IMR-90 (cell line): ENCODE measurements at regions not wholly inside any gene's neighbourhood (a gene's known extent, or its start where the extent isn't known, plus 50 kb on each side); places are given as distances from the start of the nearest gene placed in this dataset.

Source experiments
- BHLHE40 ChIP-seq: fragments of 150-350 bp; IDR thresholded peaks from 2 replicates; pipeline ENCODE4 v1.6.1; 2016; ENCODE audit warnings: mild to moderate bottlenecking, low read depth, low read length
- CEBPB ChIP-seq: IDR thresholded peaks from 2 replicates; pipeline ENCODE4 v1.6.1; 2012; ENCODE audit warnings: low read depth, low read length, improper control_type of control experiment
- CHD1 ChIP-seq: IDR thresholded peaks from 2 replicates; pipeline ENCODE4 v1.6.1; 2012; ENCODE audit warnings: low read depth, low read length, improper control_type of control experiment
- CTCF ChIP-seq: conservative IDR thresholded peaks from 2 replicates; pipeline ENCODE4 v1.5.1; 2012; ENCODE audit warnings: mild to moderate bottlenecking, low read depth, low read length, improper control_type of control experiment
- ELK1 ChIP-seq: fragments of 150-350 bp; IDR thresholded peaks from 2 replicates; pipeline ENCODE4 v1.6.1; 2016; ENCODE audit warnings: low read depth, mild to moderate bottlenecking, low read length, moderate library complexity, borderline replicate concordance
- MAFK ChIP-seq: IDR thresholded peaks from 2 replicates; pipeline ENCODE4 v1.6.1; 2012; ENCODE audit warnings: low read depth, low read length, improper control_type of control experiment
- MAZ ChIP-seq: IDR thresholded peaks from 2 replicates; pipeline ENCODE4 v1.6.1; 2012; ENCODE audit warnings: low read depth, mild to moderate bottlenecking, low read length, improper control_type of control experiment, moderate library complexity, borderline replicate concordance
- MXI1 ChIP-seq: IDR thresholded peaks from 2 replicates; pipeline ENCODE4 v1.6.1; 2012; ENCODE audit warnings: low read depth, mild to moderate bottlenecking, low read length, moderate library complexity, borderline replicate concordance
- NFE2L2 ChIP-seq: fragments of 150-350 bp; IDR thresholded peaks from 2 replicates; pipeline ENCODE4 v1.6.1; 2016; ENCODE audit warnings: low read depth, mild to moderate bottlenecking, low read length
- POLR2A ChIP-seq: IDR thresholded peaks from 2 replicates; pipeline ENCODE4 v1.6.1; 2012; ENCODE audit warnings: mild to moderate bottlenecking, low read depth, low read length
- RCOR1 ChIP-seq: IDR thresholded peaks from 2 replicates; pipeline ENCODE4 v1.6.1; 2012; ENCODE audit warnings: mild to moderate bottlenecking, low read length, improper control_type of control experiment; ENCODE audit not compliant: insufficient replicate concordance
- RFX5 ChIP-seq: IDR thresholded peaks from 2 replicates; pipeline ENCODE4 v1.8.0; 2012; ENCODE audit warnings: low read depth, mild to moderate bottlenecking, low read length, moderate library complexity
- SMC3 ChIP-seq: fragments of 150-350 bp; IDR thresholded peaks from 2 replicates; pipeline ENCODE4 v1.6.1; 2016; ENCODE audit warnings: low read depth, mild to moderate bottlenecking, antibody characterized with exemption, low read length, moderate library complexity
- USF2 ChIP-seq: fragments of 150-350 bp; IDR thresholded peaks from 2 replicates; pipeline ENCODE4 v1.6.1; 2017; ENCODE audit warnings: mild to moderate bottlenecking, antibody characterized with exemption, low read length, low read depth

- no peak for TF ChIP-seq CTCF
- TF ChIP-seq POLR2A, result no peak
- TF ChIP-seq CHD1, result no peak
- no peak for TF ChIP-seq NFE2L2
- no peak for TF ChIP-seq MAZ
- no peak for TF ChIP-seq MAFK
- no peak for TF ChIP-seq USF2
- no peak for TF ChIP-seq ELK1
- no peak for TF ChIP-seq RCOR1
- TF ChIP-seq RFX5, result no peak
- no peak for TF ChIP-seq MXI1
- no peak for TF ChIP-seq CEBPB
- no peak for TF ChIP-seq BHLHE40
- no peak for TF ChIP-seq SMC3
Measured at GRCh38 chr5:61657010-61657409, 325.0 kb downstream of the ZSWIM6 start.
